ENCODE measurements at regions not wholly inside any gene's neighbourhood (a gene's known extent, or its start where the extent isn't known, plus 50 kb on each side); places are given as distances from the start of the nearest gene placed in this dataset.

DNA sequence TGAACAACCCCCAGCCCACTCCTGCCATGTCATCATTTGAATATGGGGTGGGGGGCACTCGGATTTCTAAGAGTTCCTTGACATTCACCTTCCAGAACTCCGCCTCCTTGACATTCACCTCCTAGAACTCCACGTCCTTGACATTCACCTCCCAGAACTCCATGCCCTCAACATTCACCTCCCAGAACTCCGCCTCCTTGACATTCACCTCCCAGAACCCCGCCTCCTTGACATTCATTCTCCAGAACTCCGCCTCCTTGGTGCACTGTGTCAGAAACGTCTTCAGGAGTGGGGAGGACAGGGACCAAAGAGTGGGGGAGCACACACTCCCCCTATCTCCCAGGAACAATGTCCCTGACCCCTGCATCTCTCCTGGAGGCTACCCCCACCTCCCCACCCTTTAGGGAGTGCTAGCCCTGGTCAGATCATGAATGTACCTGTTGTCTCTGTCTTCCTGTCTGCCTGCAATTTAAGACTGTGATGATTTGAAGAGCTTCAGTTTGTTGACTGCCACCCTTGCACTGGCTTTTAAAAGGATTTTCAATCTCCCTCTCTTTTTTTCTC lies 110.1 kb downstream of the NPTX2 start:
- H3K9me3 ChIP-seq: no peaks in the 10 kb centered on the region
- H3K36me3 ChIP-seq: no peaks in the 10 kb centered on the region
- H3K4me3 ChIP-seq: no peak overlapping the region
- intact Hi-C loops (cut with DNase I): no loop called here
- H3K27me3 ChIP-seq: no peaks in the 10 kb centered on the region
- H3K27ac ChIP-seq: no peak overlapping the region
- DNase-seq: no peak
- 47 to 60% (median 52%) methylated on average over 7 of the region's 7 CpGs for WGBS, 3 donors
- TF ChIP-seq CTCF (IDR thresholded peaks at IDR 0.05) (no peak), POLR2A (IDR thresholded peaks at IDR 0.05) (no peak), EP300 (IDR thresholded peaks at IDR 0.05) (no peak)
- H3K4me1 ChIP-seq (ENCODE audit: insufficient read depth): no peaks in the 10 kb centered on the region

GRCh38 chr7:98728555-98728954 lies 111.5 kb downstream of the NPTX2 start:
- Histone ChIP-seq H3K27ac (no peak overlapping the region), H3K4me1 (ENCODE audit: insufficient read depth) (no peaks in the 10 kb centered on the region), H3K4me3 (no peak overlapping the region), H3K9me3 (no peaks in the 10 kb centered on the region), H3K27me3 (no peaks in the 10 kb centered on the region), H3K36me3 (no peaks in the 10 kb centered on the region)
- intact Hi-C loops (cut with DNase I): no loop called here
- no peak for TF ChIP-seq CTCF (IDR thresholded peaks at IDR 0.05)
- no peak for TF ChIP-seq EP300 (IDR thresholded peaks at IDR 0.05)
- no peak for TF ChIP-seq POLR2A (IDR thresholded peaks at IDR 0.05)
- DNase-seq: no peak
- WGBS, 3 donors: 28 to 42% (median 32%) methylated on average over 3 of the region's 3 CpGs

- H3K4me3 ChIP-seq: no peak overlapping the region
- intact Hi-C loops (cut with DNase I): no loop called here
- TF ChIP-seq EP300 (IDR thresholded peaks at IDR 0.05) (no peak), POLR2A (IDR thresholded peaks at IDR 0.05) (no peak), CTCF (IDR thresholded peaks at IDR 0.05) (no peak)
Observed at GRCh38 chr7:98729121-98729520, 112.0 kb downstream of the NPTX2 start.

DNA sequence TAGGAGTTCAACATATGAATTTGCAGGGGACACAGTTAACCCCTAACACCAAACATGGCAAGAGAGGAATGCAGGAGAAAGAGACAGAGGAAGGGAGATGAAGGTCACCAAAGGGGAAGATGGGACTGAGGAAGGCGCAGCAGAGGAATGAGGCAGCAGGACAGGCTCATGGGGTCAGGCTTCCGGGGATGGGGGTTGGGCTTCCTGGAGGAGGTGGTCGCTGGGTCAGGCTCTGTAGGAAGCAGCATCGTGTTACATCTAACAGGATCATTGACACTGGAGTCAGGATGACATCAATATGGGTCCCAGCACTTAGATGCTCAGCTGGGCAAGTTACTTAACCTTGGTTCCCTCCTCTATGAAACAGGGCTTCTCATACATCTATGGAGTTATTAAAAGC lies 113.2 kb downstream of the NPTX2 start:
- no peaks in the 10 kb centered on the region for H3K9me3 ChIP-seq
- H3K4me1 ChIP-seq (ENCODE audit: insufficient read depth): no peaks in the 10 kb centered on the region
- no peak for DNase-seq
- intact Hi-C loops (cut with DNase I): no loop called here
- no peaks in the 10 kb centered on the region for H3K36me3 ChIP-seq
- no peak for TF ChIP-seq POLR2A (IDR thresholded peaks at IDR 0.05)
- TF ChIP-seq EP300 (IDR thresholded peaks at IDR 0.05): no peak
- no peak for TF ChIP-seq CTCF (IDR thresholded peaks at IDR 0.05)
- H3K27ac ChIP-seq: no peak overlapping the region
- 39 to 50% (median 48%) methylated on average over 4 of the region's 4 CpGs for WGBS, 3 donors
- H3K4me3 ChIP-seq: no peak overlapping the region
- H3K27me3 ChIP-seq: no peaks in the 10 kb centered on the region

More at GRCh38 chr7:98729121-98729520, 112.0 kb downstream of the NPTX2 start:
- WGBS, 3 donors: 37 to 45% (median 41%) methylated on average over 7 of the region's 7 CpGs
- no peaks in the 10 kb centered on the region for H3K36me3 ChIP-seq
- no peak for DNase-seq
- H3K27me3 ChIP-seq: no peaks in the 10 kb centered on the region
- no peak overlapping the region for H3K27ac ChIP-seq
- H3K9me3 ChIP-seq: no peaks in the 10 kb centered on the region
- H3K4me1 ChIP-seq (ENCODE audit: insufficient read depth): no peaks in the 10 kb centered on the region
